ENCODE measurements at regions not wholly inside any gene's neighbourhood (a gene's known extent, or its start where the extent isn't known, plus 50 kb on each side); places are given as distances from the start of the nearest gene placed in this dataset.
"Not testable (repeated sequence)": the region's sequence is repeated elsewhere in the genome, so short reads cannot be mapped to it uniquely, and the experiment has no call there.

GRCh38 chr9:38249049-38249448, 143.5 kb upstream of the ALDH1B1 start:
- H3K27me3 ChIP-seq, result peaks cover 0 to under 1% (median 0%) of the 10 kb centered on the region in 9 donors
- H3K36me3 ChIP-seq, result no peaks in the 10 kb centered on the region
- peaks cover 0 to 5% (median 0%) of the 10 kb centered on the region in 12 donors for H3K9me3 ChIP-seq
- no peak overlapping the region for H3K4me3 ChIP-seq
- WGBS, 4 donors, result 74 to 83% (median 82%) methylated on average over 3 of the region's 3 CpGs
- TF ChIP-seq, protein P1, sequence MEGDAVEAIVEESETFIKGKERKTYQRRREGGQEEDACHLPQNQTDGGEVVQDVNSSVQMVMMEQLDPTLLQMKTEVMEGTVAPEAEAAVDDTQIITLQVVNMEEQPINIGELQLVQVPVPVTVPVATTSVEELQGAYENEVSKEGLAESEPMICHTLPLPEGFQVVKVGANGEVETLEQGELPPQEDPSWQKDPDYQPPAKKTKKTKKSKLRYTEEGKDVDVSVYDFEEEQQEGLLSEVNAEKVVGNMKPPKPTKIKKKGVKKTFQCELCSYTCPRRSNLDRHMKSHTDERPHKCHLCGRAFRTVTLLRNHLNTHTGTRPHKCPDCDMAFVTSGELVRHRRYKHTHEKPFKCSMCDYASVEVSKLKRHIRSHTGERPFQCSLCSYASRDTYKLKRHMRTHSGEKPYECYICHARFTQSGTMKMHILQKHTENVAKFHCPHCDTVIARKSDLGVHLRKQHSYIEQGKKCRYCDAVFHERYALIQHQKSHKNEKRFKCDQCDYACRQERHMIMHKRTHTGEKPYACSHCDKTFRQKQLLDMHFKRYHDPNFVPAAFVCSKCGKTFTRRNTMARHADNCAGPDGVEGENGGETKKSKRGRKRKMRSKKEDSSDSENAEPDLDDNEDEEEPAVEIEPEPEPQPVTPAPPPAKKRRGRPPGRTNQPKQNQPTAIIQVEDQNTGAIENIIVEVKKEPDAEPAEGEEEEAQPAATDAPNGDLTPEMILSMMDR (IDR thresholded peaks at IDR 0.05), result no peak
- TF ChIP-seq POLR2A (IDR thresholded peaks at IDR 0.05), result no peak
- intact Hi-C loops (cut with DNase I), result no loop called here
- H3K4me1 ChIP-seq, result no peaks in the 10 kb centered on the region
- ATAC-seq, result no peak
- H3K27ac ChIP-seq, result no peak overlapping the region
- no peak for DNase-seq

DNA sequence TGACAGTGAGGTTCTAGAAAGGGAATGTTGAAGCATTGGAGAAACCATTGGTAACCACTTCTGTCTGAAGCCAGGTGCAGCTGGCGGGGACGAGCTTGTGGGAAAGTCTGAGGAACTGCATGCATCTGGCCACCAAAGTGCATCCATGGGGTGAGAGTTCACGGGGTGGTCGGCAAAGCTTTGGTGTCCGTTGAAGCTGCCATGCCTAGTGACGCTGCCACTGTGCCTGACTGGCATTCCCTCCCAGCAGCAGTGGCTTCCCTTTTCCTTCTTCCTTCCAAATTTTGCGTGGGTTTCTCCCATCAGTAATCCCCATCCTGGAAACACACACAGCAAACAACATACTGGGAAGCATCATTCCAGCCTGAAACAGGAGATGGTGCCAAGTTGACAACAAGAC, 145.7 kb upstream of the ALDH1B1 start:
- intact Hi-C loops (cut with DNase I), result no loop called here
- 88 to 96% (median 92%) methylated on average over 7 of the region's 7 CpGs for WGBS, 4 donors
- H3K4me3 ChIP-seq, result no peak overlapping the region

GRCh38 chr9:38244971-38245370, 147.5 kb upstream of the ALDH1B1 start:
- Histone ChIP-seq H3K36me3 (no peaks in the 10 kb centered on the region), H3K9me3 (peaks cover 0 to 5% (median 0%) of the 10 kb centered on the region in 12 donors), H3K4me3 (no peak overlapping the region), H3K27me3 (peaks cover 0 to 2% (median 0%) of the 10 kb centered on the region in 9 donors), H3K4me1 (no peaks in the 10 kb centered on the region), H3K27ac (no peak overlapping the region)
- no peak for ATAC-seq
- intact Hi-C loops (cut with DNase I), result no loop called here
- WGBS, 4 donors, result 77 to 92% (median 83%) methylated on average over 1 of the region's 1 CpG
- no peak for DNase-seq
- TF ChIP-seq, protein P1 (IDR thresholded peaks at IDR 0.05), result no peak
- TF ChIP-seq POLR2A (IDR thresholded peaks at IDR 0.05), result no peak

More for the DNA sequence above, 145.7 kb upstream of the ALDH1B1 start:
- ATAC-seq (no peak), DNase-seq (no peak)
- Histone ChIP-seq H3K36me3 (no peaks in the 10 kb centered on the region), H3K9me3 (peaks cover 0 to 5% (median 0%) of the 10 kb centered on the region in 12 donors), H3K27me3 (peaks cover 0 to 2% (median 0%) of the 10 kb centered on the region in 9 donors), H3K27ac (no peak overlapping the region), H3K4me1 (no peaks in the 10 kb centered on the region)
- TF ChIP-seq POLR2A (IDR thresholded peaks at IDR 0.05), result no peak
- TF ChIP-seq, protein P1 (IDR thresholded peaks at IDR 0.05), result no peak

- H3K27me3 ChIP-seq, result peaks cover 0 to 2% (median 0%) of the 10 kb centered on the region in 9 donors
- ATAC-seq (no peak), DNase-seq (no peak)
- 79 to 87% (median 83%) methylated on average over 4 of the region's 4 CpGs for whole genome bisulfite sequencing, 4 donors
- H3K27ac ChIP-seq, result no peak overlapping the region
- H3K9me3 ChIP-seq, result peaks cover 0 to 5% (median 0%) of the 10 kb centered on the region in 12 donors
- intact Hi-C loops (cut with DNase I), result no loop called here
- no peak for TF ChIP-seq POLR2A (IDR thresholded peaks at IDR 0.05)
- TF ChIP-seq, protein P1 (IDR thresholded peaks at IDR 0.05), result no peak
- H3K4me1 ChIP-seq, result no peaks in the 10 kb centered on the region
- no peaks in the 10 kb centered on the region for H3K36me3 ChIP-seq
- H3K4me3 ChIP-seq, result no peak overlapping the region
Measured at GRCh38 chr9:38243993-38244392, 148.5 kb upstream of the ALDH1B1 start.

DNA sequence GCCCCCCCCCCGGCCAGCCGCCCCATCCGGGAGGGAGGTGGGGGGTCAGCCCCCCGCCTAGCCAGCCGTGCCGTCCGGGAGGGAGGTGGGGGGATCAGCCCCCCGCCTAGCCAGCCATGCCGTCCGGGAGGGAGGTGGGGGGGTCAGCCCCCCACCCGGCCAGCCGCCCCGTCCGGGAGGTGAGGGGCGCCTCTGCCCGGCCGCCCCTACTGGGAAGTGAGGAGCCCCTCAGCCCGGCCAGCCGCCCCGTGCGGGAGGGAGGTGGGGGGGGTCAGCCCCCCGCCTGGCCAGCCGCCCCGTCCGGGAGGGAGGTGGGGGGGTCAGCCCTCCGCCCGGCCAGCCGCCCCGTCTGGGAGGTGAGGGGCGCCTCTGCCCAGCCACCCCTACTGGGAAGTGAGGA, 150.4 kb upstream of the ALDH1B1 start:
- H3K36me3 ChIP-seq; H3K4me1 ChIP-seq; H3K4me3 ChIP-seq; H3K9me3 ChIP-seq; ATAC-seq; H3K27me3 ChIP-seq; DNase-seq; intact Hi-C loops (cut with DNase I); H3K27ac ChIP-seq: not testable (repeated sequence)
- 92 to 95% methylated on average over 24 to 29 of the region's 30 CpGs; no CpG with 5 or more reads in 2 of the 4 donors for WGBS, 4 donors
